Fibroblast of skin of right biceps (primary cell): ENCODE measurements at regions not wholly inside any gene's neighbourhood (a gene's known extent, or its start where the extent isn't known, plus 50 kb on each side); places are given as distances from the start of the nearest gene placed in this dataset.

Source experiments
- DNase-seq: peaks from one replicate; pipeline ENCODE4 v3.0.0-alpha.2; 2013

GRCh38 chr9:87337335-87338087, 160.2 kb upstream of the DAPK1 start:
- DNase-seq, result peak; percentile 57

DNA sequence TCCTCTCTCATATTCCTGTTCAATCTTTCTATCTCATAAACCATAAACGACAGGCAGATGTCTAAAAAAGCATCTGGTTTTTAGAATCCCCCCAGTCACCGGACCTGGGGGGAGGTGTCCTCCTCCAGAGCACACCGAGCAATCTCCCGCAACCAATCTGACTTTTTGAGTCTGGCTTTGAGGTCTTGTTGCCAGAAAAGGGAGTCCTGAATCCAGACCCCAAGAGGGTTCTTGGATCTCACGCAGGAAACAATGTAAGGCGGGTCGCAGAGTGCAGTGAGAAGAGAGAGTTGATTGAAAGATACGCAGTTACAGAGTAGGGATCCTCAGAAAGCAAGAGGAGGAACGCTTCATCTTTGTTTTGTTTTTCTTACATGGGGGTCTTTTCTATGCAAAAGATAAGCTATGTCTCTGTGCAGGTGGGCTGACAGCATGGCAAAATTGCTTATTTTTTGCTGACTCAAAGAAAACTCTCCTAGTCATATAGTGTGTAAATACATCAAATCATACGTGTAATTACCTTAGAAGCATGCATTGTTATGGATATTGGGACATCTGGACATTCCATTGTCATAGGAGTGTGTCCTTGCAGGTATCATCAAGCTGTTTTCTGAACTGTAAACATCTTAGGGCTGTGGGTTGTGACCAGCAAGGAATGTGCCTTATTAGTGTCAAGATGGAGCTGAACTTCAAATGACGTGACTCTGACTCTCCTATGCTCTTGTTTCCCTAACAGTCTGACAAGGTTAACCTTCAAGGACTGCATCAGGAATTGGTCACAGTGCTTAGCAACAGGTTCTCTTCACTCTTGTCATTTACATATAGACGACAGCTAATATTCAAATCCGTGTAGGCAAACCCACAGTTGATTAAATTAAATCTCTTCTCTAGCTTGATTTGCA, 159.3 kb upstream of the DAPK1 start:
- no peak for DNase-seq

DNA sequence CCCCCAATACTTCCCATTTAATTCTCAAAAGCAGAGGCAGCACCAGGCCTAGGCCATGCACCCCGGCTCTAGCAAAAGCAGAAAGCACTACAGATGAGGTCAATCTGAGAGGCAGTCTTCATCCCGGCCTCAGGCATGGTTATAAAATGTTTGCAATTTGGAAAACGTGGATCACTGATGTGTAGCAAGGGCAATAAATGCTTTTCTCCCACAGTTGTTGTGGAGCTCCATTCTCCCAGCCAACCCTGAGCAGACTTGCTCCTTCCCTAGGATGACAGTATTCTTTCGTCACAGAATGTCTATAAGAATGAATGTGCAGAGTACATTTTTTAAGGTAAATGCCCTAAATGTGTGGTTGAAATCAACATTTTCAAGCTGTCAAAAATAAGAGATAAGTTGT, 157.3 kb upstream of the DAPK1 start:
- DNase-seq, result no peak

- DNase-seq, result no peak
Observed at GRCh38 chr9:87342743-87343142, 154.9 kb upstream of the DAPK1 start.

DNA sequence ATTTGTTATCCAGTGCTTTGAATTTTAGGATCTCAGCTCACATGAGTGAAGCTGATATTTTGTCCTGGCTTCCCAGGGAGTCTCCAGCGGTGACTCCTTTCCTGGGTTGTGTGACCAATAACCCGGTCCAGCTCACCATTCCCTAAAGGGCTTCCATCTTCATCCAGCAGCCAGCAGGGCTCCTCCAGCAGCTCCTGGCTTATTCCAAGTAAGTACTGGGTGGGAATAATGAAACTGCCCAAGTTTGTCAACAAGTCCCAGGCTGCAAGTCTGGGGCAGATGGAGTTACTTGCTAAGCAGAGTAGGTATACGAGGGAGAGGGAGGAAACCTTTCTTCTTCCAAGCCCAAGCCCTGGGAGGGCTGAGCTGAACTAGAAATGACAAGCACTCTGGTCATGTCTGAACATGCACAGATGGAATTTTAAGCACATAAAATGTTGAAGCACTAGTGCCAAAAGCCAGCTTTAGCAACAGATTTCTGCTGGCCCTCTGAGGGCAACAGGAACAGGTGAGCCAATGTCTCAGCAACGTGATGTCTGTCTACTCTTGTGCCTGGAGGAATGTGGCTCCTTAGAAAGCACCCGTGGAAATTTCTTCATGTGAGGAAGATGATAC, 153.7 kb upstream of the DAPK1 start:
- no peak for DNase-seq

DNA sequence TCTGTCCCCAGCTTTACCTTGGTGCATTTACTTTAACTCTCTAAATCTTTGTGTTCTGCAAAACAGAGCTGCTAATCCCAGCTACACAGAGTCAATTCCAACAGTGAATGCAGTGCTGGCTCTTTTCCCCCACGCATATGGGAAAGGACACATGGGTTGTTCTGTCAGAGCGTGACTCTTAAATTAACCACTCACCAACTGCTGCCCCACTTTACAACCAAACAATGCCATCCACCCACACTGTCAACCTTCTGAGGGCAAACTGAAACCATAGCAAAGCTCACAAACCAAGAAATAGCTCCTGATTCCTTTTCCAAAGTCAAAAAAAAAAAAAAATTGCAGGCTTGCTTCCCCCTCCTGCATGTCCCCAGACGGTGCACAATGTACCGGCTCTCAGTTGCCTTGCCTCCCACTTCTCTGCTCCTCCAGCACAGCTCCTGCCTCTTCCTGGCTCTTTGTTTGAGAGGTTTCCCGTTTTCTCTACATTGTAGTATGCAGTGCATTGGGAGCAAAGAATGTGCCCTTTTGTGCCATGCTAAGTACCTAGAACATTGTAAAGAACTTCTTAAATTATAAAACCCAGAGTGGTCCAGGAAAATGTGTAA, 151.5 kb upstream of the DAPK1 start:
- DNase-seq, result no peak

- DNase-seq, result peak; percentile 55
Observed at GRCh38 chr9:87350915-87351314, 146.8 kb upstream of the DAPK1 start.

GRCh38 chr9:87353301-87353700, 144.4 kb upstream of the DAPK1 start:
- DNase-seq, result no peak

DNA sequence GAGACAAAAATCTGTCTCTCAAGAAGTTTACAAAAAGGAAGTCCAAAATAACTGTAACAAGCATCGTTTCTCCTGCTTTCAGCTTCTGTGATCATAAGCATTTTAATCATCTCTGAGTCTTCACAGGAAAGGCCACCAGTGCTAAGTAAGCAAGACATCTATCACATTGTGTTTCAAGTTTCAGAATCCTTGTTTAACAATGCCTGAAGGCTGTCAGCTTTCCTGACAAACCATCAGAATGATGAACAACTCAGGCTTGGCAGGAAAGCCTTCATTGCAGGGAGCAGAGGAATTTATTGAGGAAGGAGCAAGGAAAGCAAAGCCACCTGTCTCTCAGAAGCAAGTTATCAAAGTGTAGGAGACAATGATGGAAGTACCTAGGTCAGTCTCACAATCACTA, 143.5 kb upstream of the DAPK1 start:
- DNase-seq, result no peak

- no peak for DNase-seq
Observed at GRCh38 chr9:87357600-87357999, 140.1 kb upstream of the DAPK1 start.

GRCh38 chr9:87359264-87359663, 138.4 kb upstream of the DAPK1 start:
- DNase-seq, result no peak

GRCh38 chr9:87359958-87360601, 137.6 kb upstream of the DAPK1 start:
- no peak for DNase-seq

- DNase-seq, result no peak
Observed at GRCh38 chr9:87370049-87370685, 127.5 kb upstream of the DAPK1 start.

DNA sequence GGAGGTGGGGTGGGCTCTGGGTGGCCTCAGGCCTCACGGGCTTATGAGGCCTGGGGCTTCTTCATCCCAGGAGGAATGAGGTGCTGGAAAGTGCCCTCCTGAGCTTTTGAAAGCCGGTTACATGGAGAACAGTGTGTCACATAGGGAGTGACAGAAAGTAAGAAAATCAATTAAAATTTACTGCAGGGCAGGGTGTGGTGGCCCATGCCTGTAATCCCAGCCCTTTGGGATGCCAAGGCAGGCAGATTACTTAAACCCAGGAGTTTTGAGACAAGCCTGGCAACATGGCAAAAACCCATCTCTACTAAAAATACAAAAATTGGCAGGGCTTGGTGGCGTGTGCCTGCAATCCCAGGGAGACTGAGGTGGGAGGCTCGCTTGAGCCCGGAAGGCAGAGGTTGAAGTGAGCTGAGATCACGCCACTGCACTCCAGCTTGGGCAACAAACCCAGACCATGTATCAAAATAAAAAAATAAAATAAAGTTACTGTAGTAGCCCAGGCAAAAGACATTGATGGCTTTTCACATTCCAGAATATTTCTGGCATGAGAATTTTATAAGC, 125.8 kb upstream of the DAPK1 start:
- no peak for DNase-seq

DNA sequence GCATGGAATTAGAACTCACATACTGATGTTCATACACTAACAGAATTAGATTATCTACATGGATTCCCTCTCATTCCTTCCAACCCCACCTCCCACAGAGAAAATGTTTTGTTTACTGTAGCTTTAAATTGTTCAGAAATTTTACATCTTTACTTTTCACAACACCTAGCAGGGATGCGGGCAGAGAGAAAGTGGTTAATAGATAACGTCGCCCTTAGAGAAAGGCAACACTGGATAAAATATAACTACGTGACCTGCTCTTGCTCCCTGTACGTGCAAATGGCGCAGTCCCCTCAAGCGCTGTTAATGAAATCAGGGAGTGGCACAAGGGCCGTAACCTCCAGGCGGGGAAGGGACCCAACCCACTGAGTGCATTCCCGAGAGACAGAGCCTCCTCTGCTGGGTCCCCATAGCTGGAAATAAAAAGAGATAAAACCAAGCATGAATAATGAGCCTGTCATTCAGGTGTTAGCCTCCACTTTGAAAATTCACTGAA, 125.3 kb upstream of the DAPK1 start:
- DNase-seq, result no peak

DNA sequence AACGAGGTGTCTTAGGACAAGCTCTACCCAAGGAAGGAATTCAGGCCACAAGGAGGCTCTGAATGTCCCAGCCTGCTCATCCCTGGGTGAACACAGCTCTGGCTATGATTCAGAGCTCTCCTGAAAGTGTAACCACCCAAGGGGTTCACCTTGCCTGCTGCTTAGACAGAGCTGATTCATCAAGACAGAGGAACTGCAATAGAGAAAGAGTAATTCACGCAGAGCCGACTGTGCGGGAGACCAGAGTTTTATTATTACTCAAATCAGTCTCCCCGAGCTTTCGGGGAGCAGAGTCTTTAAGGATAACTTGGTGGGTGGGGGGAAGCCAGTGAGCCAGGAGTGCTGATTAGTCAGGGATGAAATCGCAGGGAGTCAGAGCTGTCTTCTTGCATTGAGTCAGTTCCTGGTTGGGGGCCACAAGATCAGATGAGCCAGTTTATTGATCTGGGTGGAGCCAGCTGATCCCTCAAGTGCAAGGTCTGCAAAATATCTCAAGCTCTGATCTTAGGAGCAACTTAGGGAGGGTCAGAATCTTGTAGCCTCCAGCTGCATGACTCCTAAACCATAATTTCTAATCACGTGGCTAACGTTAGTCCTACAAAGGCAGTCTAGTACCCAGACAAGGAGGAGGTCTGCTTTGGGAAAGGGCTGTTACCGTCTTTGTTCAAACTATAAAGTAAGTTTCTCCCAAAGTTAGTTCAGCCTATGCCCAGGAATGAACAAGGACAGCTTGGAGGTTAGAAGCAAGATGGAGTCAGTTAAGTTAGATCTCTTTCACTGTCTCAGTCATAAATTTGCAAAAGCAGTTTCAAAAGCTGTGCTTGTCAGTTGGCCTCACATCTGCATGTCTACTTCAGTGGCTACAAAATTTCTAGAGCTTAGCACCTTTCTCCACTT, 123.4 kb upstream of the DAPK1 start:
- DNase-seq, result peak; percentile 54

DNA sequence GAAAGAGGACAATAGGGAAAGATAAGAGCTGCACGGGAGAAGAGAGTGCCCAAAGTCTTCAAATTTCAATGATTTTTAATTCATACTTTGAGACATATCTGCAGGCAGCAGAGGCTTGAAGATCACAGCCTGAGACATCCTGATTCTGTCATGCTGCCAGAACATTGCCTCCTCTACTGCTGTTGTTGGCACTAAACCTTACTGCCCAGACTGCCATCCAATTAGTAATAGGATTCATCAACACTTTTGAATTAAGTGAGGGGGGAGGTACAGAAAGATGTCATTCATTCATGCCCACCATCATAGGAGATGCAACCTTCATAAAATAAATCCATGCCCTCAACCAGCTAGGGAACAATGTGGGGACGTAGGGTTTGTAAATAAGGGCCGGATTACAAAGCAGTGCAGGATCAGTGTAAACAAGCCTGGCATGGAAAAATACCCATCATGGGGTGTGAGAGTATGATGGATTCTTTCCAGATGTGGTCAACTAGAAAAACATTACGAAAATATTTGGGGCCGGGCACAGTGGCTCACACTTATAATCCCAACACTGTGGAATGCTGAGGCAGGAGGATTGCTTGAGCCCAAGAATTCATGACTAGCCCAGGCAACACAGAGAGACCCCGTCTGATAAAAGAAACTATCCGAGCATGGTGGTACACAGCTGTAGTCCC, 122.1 kb upstream of the DAPK1 start:
- peak; percentile 47 for DNase-seq

DNA sequence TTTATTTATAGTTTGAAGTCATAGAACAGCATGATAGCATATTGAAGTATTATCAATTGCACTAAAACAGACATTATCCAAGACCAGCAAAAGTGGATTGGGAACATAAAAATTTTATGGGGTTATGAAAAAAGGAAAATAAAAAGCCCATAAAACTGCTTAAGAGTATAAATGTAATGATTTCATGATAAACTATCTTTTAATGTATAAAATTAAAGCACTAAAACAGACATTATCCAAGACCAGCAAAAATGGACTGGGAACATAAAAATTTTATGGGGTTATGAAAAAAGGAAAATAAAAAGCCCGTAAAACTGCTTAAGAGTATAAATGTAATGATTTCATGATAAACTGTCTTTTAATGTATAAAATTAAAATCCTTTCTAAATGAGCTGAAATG, 119.0 kb upstream of the DAPK1 start:
- no peak for DNase-seq

- DNase-seq, result no peak
Observed at GRCh38 chr9:87379300-87379699, 118.4 kb upstream of the DAPK1 start.
